Amygdala (tissue), 56 donors: ENCODE measurements at regions not wholly inside any gene's neighbourhood (a gene's known extent, or its start where the extent isn't known, plus 50 kb on each side); places are given as distances from the start of the nearest gene placed in this dataset.
A peak's percentile ranks its signal among the peaks of the same experiment; 100 is the strongest.
"Not testable (repeated sequence)": the region's sequence is repeated elsewhere in the genome, so short reads cannot be mapped to it uniquely, and the experiment has no call there.

Experiments
- DNase-seq, 56 donors: peaks; one replicate each; lab custom pipeline; 2025; lab: John Stamatoyannopoulos, UW

GRCh38 chr5:158524070-158524469 lies 575.6 kb downstream of the EBF1 start:
- no peak for DNase-seq

DNA sequence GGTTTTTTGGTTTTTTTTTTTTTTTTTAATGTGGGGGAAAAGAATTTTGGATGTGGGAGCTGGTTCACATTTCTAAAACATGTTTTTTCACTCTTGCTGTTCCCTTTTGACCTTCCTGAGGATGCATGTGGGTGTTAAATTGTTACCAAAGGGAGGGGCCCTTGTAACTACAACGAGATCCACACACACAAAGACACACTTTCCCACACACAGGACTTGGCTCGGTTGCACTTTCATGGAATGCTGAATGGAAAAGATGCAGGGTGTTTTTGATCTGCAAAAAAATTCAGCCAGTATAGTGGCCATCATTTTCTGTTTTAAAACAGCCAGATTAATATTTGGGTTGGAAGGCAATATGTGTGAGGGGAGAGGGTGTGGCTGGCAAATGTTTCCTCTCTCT lies 576.9 kb downstream of the EBF1 start:
- DNase-seq = no peak

- DNase-seq = no peak
These were observed 577.7 kb downstream of the EBF1 start for GRCh38 chr5:158521995-158522394.

DNA sequence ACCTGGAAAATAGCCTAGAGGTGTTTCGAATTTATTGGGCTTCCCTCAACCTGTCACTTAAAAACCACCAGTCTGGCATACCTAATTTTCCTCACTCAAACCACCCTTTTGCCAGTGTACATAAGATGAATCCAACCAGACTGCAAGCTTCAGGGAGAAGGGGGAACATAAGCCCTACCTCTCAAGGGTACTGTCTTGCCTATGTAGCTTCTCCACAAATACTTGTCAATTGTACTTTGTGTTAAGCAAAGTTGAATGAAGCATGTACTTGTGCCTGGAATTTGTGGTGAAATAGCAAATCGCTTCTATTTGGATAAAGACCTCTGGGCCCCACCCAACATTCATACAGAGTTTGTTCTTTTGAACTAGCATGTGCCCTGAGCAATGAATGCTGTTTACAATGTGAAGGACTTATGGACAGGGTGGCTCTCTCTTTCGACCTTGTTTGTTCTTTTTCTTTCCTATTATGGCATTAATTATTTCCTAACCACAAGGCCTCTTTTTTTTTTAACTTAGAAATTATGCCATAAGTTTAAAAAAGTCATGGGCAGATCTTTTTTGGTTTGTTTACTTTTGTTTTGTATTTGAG lies 580.2 kb downstream of the EBF1 start:
- DNase-seq = no peak

- DNase-seq = no peak
These were observed 583.2 kb downstream of the EBF1 start for GRCh38 chr5:158516521-158516920.

GRCh38 chr5:158514986-158515359 lies 584.7 kb downstream of the EBF1 start:
- DNase-seq = no peak

DNA sequence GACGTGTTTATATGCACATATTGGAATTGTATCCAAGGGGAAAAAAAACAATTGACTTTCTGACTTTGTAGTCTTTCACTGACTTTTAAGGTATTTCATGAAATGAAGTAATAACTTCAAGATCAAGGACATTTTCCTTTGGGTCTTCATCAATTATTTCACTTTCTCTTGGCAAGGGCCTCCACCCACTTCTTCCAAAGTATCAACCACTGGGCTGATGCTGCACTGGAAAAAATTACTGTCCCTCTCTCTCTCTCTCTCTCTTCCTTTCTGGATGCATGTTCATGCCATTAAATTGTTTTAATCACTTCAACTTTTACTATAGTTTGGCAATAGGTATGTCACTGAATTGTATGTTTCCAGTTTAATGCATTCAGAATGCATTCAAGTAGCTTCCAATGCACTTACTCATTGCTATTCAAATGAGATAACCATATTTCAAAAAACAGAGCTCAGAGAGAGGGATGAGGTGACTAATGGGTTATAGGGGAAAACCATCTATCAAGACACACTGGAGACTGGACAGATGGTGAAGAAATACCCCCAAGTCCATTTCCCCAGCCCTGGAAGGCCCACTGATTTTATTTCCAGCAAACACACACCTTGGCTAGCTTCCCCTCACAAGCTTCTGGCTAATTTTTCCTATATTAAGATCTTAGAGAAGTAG lies 585.3 kb downstream of the EBF1 start:
- DNase-seq = no peak

GRCh38 chr5:158513490-158514318 lies 586.0 kb downstream of the EBF1 start:
- no peak for DNase-seq

GRCh38 chr5:158511454-158511853 lies 588.3 kb downstream of the EBF1 start:
- DNase-seq = no peak

DNA sequence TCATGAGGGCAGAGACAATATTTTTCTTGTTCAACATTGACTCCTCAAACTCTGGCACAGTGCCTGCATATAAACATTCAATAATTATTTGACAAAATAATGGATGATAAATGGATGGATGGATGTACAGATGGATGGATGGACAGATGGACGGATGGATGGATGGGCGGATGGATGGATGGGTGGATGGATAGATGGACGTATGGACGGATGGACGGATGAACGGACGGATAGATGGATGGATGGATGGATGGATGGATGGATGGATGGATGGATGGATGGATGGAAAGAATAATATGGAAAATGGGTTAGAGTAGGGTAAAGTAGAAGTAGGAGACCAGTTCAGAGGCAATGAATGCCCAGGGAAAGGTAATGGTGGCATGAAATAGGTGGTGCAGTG lies 589.2 kb downstream of the EBF1 start:
- no peak for DNase-seq

GRCh38 chr5:158506648-158507047 lies 593.1 kb downstream of the EBF1 start:
- DNase-seq = no peak

GRCh38 chr5:158502686-158503085 lies 597.0 kb downstream of the EBF1 start:
- peak in 4 of 56 donors; percentile 1 to 4 (median 2) for DNase-seq

- DNase-seq = no peak
These were observed 599.8 kb downstream of the EBF1 start for GRCh38 chr5:158499892-158500418.

DNA sequence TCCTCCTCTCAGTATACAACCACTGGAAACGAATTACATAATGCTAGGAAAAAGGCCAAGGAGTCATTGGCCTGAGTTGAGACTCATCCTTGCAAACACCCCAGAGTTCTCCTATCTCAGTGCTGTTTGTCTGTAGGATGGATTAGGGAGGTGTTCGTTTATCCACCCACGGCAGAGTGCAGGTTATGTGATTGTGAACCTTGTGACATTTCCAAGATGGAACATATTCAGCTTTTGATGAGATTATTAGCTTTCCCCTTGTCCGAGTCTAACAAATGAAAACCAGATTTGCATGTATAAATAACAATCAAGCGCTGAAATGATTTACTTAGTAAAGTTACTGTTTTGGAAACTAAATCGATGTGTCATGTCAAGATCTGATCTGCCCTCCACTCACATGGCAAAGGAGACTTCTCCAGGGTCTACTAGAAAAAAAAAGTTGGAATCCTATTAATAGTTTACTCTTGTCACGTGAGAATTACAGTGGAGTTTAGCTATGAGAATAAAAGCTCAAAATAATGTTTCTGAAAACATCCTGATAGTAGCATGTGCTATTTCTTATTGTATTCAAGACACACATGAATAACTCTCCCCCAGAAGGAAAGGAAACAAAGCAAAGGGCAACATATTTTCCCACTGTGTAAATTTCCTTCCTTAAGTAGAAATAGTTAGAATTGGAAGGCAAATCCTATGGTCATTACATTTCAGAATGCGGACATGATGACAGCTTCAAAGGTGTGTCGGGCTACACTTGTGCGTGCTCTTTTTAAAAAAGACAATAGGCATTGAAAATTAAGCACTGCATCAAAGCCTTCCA lies 600.4 kb downstream of the EBF1 start:
- no peak for DNase-seq

- DNase-seq = no peak
These were observed 603.1 kb downstream of the EBF1 start for GRCh38 chr5:158496624-158497023.

- DNase-seq = no peak
These were observed 605.2 kb downstream of the EBF1 start for GRCh38 chr5:158494541-158494940.

- not testable (repeated sequence) for DNase-seq
These were observed 605.7 kb downstream of the EBF1 start for GRCh38 chr5:158494044-158494443.

DNA sequence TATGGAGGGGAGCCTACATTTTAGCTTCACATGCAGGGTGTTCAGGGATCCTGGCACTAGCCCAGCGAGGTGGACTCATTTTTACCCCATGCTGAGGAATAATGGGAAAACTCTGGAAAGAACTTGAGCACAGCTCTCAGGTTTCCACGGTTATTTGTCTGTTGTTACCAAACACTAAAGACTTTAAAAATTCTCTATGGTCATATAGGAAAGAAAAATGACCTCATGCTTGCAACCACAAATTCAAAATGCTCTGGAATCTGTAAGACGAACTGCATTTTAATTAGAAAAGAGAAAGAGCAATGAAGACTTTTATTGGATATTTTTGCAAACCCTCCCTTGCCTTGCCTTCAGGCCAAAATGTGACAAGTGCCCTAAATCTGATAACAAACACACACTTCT lies 606.9 kb downstream of the EBF1 start:
- no peak for DNase-seq

GRCh38 chr5:158492136-158492535 lies 607.6 kb downstream of the EBF1 start:
- no peak for DNase-seq

GRCh38 chr5:158487664-158488063 lies 612.1 kb downstream of the EBF1 start:
- no peak for DNase-seq

- DNase-seq = no peak
These were observed 612.6 kb downstream of the EBF1 start for GRCh38 chr5:158487156-158487555.
